Upper lobe of right lung (tissue), 1 donor: ENCODE measurements at regions not wholly inside any gene's neighbourhood (a gene's known extent, or its start where the extent isn't known, plus 50 kb on each side); places are given as distances from the start of the nearest gene placed in this dataset.
"Not testable (repeated sequence)": the region's sequence is repeated elsewhere in the genome, so short reads cannot be mapped to it uniquely, and the experiment has no call there.

Source experiments
- ATAC-seq: fragments of 200-7000 bp; cut with Tn5 transposase; one replicate; pipeline ENCODE4 v1.9.1; 2020; ENCODE audit warnings: mild to moderate bottlenecking, moderate library complexity
- DNase-seq: peaks from one replicate; pipeline ENCODE4 v3.0.0-alpha.2; 2020
- H3K27ac ChIP-seq: fragments of 200-600 bp; one replicate; pipeline ENCODE4 v1.8.0; 2022
- H3K27me3 ChIP-seq: fragments of 200-600 bp; one replicate; pipeline ENCODE4 v1.8.0; 2022; ENCODE audit warnings: mild to moderate bottlenecking
- H3K36me3 ChIP-seq: fragments of 200-600 bp; one replicate; pipeline ENCODE4 v1.8.0; 2022
- H3K4me1 ChIP-seq: fragments of 200-600 bp; one replicate; pipeline ENCODE4 v1.8.0; 2022
- H3K4me3 ChIP-seq: fragments of 200-600 bp; one replicate; pipeline ENCODE4 v1.8.0; 2022; ENCODE audit warnings: mild to moderate bottlenecking
- H3K9me3 ChIP-seq: fragments of 200-600 bp; one replicate; pipeline ENCODE4 v1.8.0; 2022
- CTCF ChIP-seq: fragments of 200-600 bp; IDR thresholded peaks from one replicate; pipeline ENCODE4 v1.8.0; 2022; ENCODE audit warnings: antibody characterized with exemption
- intact Hi-C: fragments of 100-400 bp; cut with DNase I; formaldehyde crosslinking; loops from one replicate; pipeline ENCODE4 v1.11.0; 2022
- donor health status: DM: no; HTN: yes; CAD: no; lungs with severe emphysema.

DNA sequence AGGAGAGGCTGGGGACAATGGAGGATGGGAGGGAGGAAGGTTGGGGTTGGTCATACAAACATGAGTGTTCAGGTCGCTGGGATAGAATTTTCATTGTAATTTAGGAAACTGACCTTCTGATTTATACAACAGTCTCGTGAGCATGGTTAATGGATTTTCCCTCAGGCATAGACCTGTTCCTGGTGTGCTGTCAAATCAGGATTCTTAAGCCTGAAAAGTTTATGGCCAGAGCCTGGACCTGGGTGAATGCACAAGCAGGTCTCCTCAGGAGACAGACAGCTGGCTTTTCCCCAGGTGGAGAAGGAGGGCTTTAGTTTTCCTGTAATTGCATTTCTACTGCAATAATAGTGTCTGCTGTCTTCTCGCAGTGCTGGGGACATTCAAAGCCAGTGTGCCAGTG lies 338.0 kb downstream of the SHQ1 start:
- ATAC-seq (no peak), DNase-seq (no peak)
- H3K27ac ChIP-seq = no peak overlapping the region
- intact Hi-C loops = no loop called here
- TF ChIP-seq CTCF = no peak
- no peaks in the 10 kb centered on the region for H3K4me1 ChIP-seq
- H3K9me3 ChIP-seq = no peaks in the 10 kb centered on the region
- H3K4me3 ChIP-seq = no peak overlapping the region
- H3K36me3 ChIP-seq = no peaks in the 10 kb centered on the region
- no peaks in the 10 kb centered on the region for H3K27me3 ChIP-seq

DNA sequence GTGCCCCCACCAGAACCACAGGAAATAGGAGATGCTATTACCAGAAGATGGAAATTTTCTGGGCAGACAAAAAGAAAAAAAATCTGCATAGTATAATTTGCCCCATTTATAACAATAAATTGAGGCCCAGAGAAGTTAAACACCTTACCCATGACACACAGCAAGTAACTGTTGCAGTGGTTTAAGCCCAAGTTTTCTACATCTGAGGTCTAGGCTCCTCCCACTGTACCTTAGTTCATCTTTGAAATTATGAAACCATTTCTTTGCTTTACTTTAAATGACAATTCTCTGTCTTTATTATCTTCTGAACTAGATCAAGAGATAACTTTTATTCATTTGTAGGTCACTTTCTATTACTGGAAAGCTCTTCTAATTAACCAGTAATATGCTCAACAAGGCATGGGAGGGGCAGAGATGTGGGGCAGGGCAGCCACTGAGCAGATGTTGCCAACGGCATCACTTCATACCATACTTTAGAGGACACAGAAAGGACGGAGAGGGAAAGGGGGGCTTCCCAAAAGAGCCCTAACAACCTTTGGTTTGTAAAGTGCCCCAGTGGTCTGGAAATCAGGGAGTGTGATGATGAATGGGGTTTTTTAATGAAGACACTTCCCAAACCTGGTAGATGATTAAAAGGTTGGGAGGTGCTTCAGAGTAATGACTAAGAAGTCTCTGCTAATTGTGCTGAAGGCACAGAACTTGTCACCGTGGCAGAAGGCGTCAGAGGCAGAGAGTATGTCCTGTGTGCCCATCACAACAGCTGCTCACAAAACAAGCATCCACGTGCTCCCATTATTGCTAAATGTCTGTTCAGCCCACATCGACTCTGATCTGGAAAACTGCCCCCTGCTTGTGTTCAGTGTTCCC lies 342.5 kb downstream of the SHQ1 start:
- no peaks in the 10 kb centered on the region for H3K36me3 ChIP-seq
- H3K4me1 ChIP-seq = no peaks in the 10 kb centered on the region
- H3K27ac ChIP-seq = no peak overlapping the region
- no peaks in the 10 kb centered on the region for H3K27me3 ChIP-seq
- H3K9me3 ChIP-seq = no peaks in the 10 kb centered on the region
- ATAC-seq = no peak
- TF ChIP-seq CTCF = no peak
- DNase-seq = no peak
- H3K4me3 ChIP-seq = no peak overlapping the region
- intact Hi-C loops = no loop called here

DNA sequence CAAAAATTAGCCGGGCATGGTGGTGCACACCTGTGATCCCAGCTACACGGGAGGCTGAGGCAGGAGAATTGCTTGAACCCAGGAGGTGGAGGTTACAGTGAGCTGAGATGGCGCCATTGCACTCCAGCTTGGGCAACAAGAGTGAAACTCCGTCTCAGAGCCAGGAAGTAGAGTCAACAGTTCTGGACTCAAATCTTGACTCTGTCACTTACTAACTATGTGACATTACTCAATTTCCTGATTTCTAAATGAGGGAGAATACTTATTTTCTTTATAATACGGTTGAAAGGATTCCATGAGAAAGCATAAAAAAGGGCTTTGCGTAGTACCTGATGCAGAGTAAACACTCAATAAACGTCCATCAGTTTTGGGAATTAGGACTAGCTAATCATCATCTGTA lies 350.7 kb downstream of the SHQ1 start:
- H3K36me3 ChIP-seq, H3K9me3 ChIP-seq, H3K4me3 ChIP-seq, H3K27ac ChIP-seq, H3K4me1 ChIP-seq, H3K27me3 ChIP-seq, intact Hi-C loops, DNase-seq: not testable (repeated sequence)
- ATAC-seq = peak; percentile 49

DNA sequence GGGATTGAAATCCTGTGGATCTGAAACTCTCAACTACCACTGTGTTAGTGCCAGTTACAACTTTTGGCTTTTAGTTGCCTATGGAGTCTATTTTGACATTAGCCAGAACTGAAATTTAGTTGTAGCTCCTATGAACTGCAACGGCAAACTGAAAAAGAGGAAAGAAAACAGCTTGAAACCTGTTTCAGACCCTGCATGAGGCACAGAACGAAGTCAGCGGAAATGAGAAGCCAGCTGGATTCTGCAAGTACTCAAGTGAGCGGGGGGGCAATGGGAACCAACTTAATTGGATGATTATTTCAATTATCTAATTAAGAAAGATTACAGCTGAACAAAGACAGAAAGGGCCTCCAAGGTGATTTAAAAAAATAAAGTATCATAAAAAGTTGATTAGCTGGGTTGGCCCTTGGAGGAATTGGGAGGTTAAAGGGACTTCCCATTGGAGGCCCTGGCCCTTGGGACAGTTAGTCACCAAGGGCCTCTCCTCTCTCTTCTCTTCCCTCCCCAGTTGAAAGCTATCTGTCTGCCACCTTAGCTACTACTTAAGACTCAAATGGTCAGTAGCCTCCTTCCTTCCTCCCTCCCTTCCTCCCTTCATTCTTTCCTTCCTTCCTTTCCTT lies 352.1 kb downstream of the SHQ1 start:
- no peaks in the 10 kb centered on the region for H3K36me3 ChIP-seq
- ATAC-seq (no peak), DNase-seq (no peak)
- TF ChIP-seq CTCF = no peak
- no peaks in the 10 kb centered on the region for H3K27me3 ChIP-seq
- H3K4me1 ChIP-seq = no peaks in the 10 kb centered on the region
- H3K27ac ChIP-seq = no peak overlapping the region
- no peak overlapping the region for H3K4me3 ChIP-seq
- H3K9me3 ChIP-seq = no peaks in the 10 kb centered on the region
- intact Hi-C loops = no loop called here

DNA sequence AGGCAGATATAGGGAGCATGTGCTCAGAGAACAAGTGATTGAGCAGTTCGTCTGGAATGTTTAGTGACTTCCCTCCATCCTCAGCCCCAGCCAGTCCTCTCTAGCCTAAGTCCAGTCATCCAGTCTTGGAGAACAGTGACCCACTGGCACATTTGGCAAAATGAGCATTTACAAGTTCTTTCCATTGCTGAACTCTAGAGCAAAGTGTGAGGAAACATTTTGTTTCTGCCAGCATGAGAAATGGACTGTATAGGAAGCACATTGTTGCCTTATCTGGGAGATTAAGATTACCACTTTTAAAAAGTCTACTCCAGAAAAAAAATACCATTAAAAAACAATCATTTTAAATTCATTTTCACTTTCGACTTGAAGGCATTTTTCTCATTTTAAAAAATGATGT lies 353.6 kb downstream of the SHQ1 start:
- H3K36me3 ChIP-seq = no peaks in the 10 kb centered on the region
- no peak overlapping the region for H3K4me3 ChIP-seq
- no peak for DNase-seq
- H3K27ac ChIP-seq = no peak overlapping the region
- intact Hi-C loops = no loop called here
- ATAC-seq = no peak
- no peaks in the 10 kb centered on the region for H3K9me3 ChIP-seq
- no peaks in the 10 kb centered on the region for H3K4me1 ChIP-seq
- TF ChIP-seq CTCF = no peak
- no peaks in the 10 kb centered on the region for H3K27me3 ChIP-seq

DNA sequence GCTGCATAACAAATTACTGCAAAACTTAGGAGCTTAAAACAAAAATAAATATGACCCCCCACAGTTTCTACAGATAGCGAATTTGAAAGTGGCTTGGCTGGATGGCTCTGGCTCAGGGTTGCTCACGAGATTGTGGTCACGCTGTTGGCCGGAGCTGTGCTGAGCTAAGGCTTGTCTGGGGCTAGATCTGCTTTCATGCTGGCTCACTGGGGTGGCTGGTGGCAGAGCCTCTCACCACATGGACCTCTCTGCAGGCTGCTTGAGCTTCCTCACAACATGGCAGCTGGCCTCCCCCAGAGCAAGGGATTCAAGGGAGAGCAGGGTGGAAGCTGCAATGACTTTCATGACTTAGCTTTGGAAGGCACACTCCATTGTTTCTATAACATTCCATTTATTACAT lies 354.1 kb downstream of the SHQ1 start:
- ATAC-seq = no peak
- Histone ChIP-seq H3K4me1 (no peaks in the 10 kb centered on the region), H3K9me3 (no peaks in the 10 kb centered on the region), H3K36me3 (no peaks in the 10 kb centered on the region), H3K27ac (no peak overlapping the region), H3K4me3 (no peak overlapping the region), H3K27me3 (no peaks in the 10 kb centered on the region)
- no peak for DNase-seq
- intact Hi-C loops = no loop called here
- no peak for TF ChIP-seq CTCF
